Neural cell (in vitro differentiated cells): ENCODE measurements at regions not wholly inside any gene's neighbourhood (a gene's known extent, or its start where the extent isn't known, plus 50 kb on each side); places are given as distances from the start of the nearest gene placed in this dataset.

Experiments
- H2AFZ ChIP-seq: fragments of 200-600, 300-800 bp; sonication (generic), shearing (Covaris generic); 2 replicates; pipeline ENCODE4 v1.6.0; 2014; ENCODE audit warnings: low read depth, mild to moderate bottlenecking, antibody characterized with exemption, low read length, moderate library complexity
- H3F3A ChIP-seq: fragments of 200-600 bp; shearing (Covaris generic); 2 replicates; pipeline ENCODE4 v1.6.1; 2016; ENCODE audit warnings: mild to moderate bottlenecking, moderate library complexity, mixed read lengths, antibody characterized with exemption, low read length; ENCODE audit not compliant: insufficient read depth, poor library complexity, severe bottlenecking
- H3K27ac ChIP-seq: fragments of 200-600, 300-800 bp; sonication (generic), shearing (Covaris generic); 2 replicates; pipeline ENCODE4 v1.5.1; 2014; ENCODE audit warnings: mild to moderate bottlenecking, low read length, moderate library complexity
- H3K27me3 ChIP-seq: fragments of 300-800, 200-600 bp; sonication (generic), shearing (Covaris generic); 2 replicates; pipeline ENCODE4 v1.6.0; 2014; ENCODE audit warnings: mild to moderate bottlenecking, low read depth, low read length, moderate library complexity; ENCODE audit not compliant: insufficient read depth
- H3K36me3 ChIP-seq: fragments of 300-800, 200-600 bp; sonication (generic), shearing (Covaris generic); 2 replicates; pipeline ENCODE4 v1.5.1; 2014; ENCODE audit warnings: mild to moderate bottlenecking, antibody characterized with exemption, low read length, moderate library complexity; ENCODE audit not compliant: insufficient read depth
- H3K4me2 ChIP-seq: fragments of 300-800, 200-600 bp; sonication (generic), shearing (Covaris generic); 2 replicates; pipeline ENCODE4 v1.6.0; 2014; ENCODE audit warnings: mild to moderate bottlenecking, low read length
- H3K4me3 ChIP-seq: fragments of 300-800, 200-600 bp; sonication (generic), shearing (Covaris generic); 2 replicates; pipeline ENCODE4 v1.5.1; 2014; ENCODE audit warnings: mild to moderate bottlenecking, low read length, moderate library complexity
- H3K79me2 ChIP-seq: fragments of 200-600 bp; shearing (Covaris generic); replicated peaks from 2 replicates; pipeline ENCODE4 v1.6.0; 2014; ENCODE audit warnings: mild to moderate bottlenecking, low read length, moderate library complexity; ENCODE audit not compliant: insufficient read depth
- H3K9ac ChIP-seq: fragments of 300-800, 200-600 bp; sonication (generic), shearing (Covaris generic); 2 replicates; pipeline ENCODE4 v1.6.1; 2016; ENCODE audit warnings: mild to moderate bottlenecking, low read length, mixed read lengths
- H3K9me2 ChIP-seq: fragments of 200-600 bp; shearing (Covaris generic); 2 replicates; pipeline ENCODE4 v1.6.1; 2016; ENCODE audit warnings: mild to moderate bottlenecking, low read length, mixed read lengths; ENCODE audit not compliant: insufficient read depth
- H3K9me3 ChIP-seq: fragments of 200-600, 300-800 bp; sonication (generic), shearing (Covaris generic); 2 replicates; pipeline ENCODE4 v1.6.1; 2016; ENCODE audit warnings: mild to moderate bottlenecking, mixed run types, low read length, moderate library complexity, mixed read lengths
- H4K20me1 ChIP-seq: fragments of 200-600 bp; shearing (Covaris generic); 2 replicates; pipeline ENCODE4 v1.6.1; 2016; ENCODE audit warnings: mild to moderate bottlenecking, mixed run types; ENCODE audit not compliant: insufficient read depth
- EP300 ChIP-seq: fragments of 450-650 bp; conservative IDR thresholded peaks from 2 replicates; pipeline ENCODE4 v1.6.1; 2014; ENCODE audit warnings: antibody characterized with exemption, mild to moderate bottlenecking, moderate library complexity; ENCODE audit not compliant: poor library complexity, severe bottlenecking
- EZH2 ChIP-seq: fragments of 200-600, 300-800 bp; shearing (Covaris generic), sonication (generic); IDR thresholded peaks from 2 replicates; pipeline ENCODE4 v1.6.1; 2014; ENCODE audit warnings: antibody characterized with exemption, low read length, borderline replicate concordance, mild to moderate bottlenecking; ENCODE audit not compliant: insufficient read depth, poor library complexity, severe bottlenecking
- MXI1 ChIP-seq: fragments of 450-650 bp; conservative IDR thresholded peaks from 2 replicates; pipeline ENCODE4 v1.6.1; 2014; ENCODE audit warnings: antibody characterized with exemption, mild to moderate bottlenecking; ENCODE audit not compliant: poor library complexity, severe bottlenecking
- POLR2AphosphoS5 ChIP-seq: IDR thresholded peaks from 2 replicates; pipeline ENCODE4 v1.6.1; 2012
- RAD21 ChIP-seq: fragments of 450-650 bp; conservative IDR thresholded peaks from 2 replicates; pipeline ENCODE4 v1.6.1; 2014; ENCODE audit warnings: antibody characterized with exemption, mild to moderate bottlenecking, moderate library complexity
- SMC3 ChIP-seq: fragments of 450-650 bp; conservative IDR thresholded peaks from 2 replicates; pipeline ENCODE4 v1.6.1; 2014; ENCODE audit warnings: antibody characterized with exemption, mild to moderate bottlenecking, moderate library complexity; ENCODE audit not compliant: poor library complexity
- TAF1 ChIP-seq: IDR thresholded peaks from 2 replicates; pipeline ENCODE4 v1.6.1; 2012; ENCODE audit warnings: low read depth
- TF ChIP-seq, protein P1 (sequence below): IDR thresholded peaks from 2 replicates; pipeline ENCODE4 v1.6.1; 2012; ENCODE audit warnings: borderline replicate concordance
- TF ChIP-seq, protein P2 (sequence below): fragments of 450-650 bp; IDR thresholded peaks from 2 replicates; pipeline ENCODE4 v1.5.1; 2014; ENCODE audit warnings: antibody characterized with exemption, mild to moderate bottlenecking, moderate library complexity; ENCODE audit not compliant: poor library complexity, severe bottlenecking

DNA sequence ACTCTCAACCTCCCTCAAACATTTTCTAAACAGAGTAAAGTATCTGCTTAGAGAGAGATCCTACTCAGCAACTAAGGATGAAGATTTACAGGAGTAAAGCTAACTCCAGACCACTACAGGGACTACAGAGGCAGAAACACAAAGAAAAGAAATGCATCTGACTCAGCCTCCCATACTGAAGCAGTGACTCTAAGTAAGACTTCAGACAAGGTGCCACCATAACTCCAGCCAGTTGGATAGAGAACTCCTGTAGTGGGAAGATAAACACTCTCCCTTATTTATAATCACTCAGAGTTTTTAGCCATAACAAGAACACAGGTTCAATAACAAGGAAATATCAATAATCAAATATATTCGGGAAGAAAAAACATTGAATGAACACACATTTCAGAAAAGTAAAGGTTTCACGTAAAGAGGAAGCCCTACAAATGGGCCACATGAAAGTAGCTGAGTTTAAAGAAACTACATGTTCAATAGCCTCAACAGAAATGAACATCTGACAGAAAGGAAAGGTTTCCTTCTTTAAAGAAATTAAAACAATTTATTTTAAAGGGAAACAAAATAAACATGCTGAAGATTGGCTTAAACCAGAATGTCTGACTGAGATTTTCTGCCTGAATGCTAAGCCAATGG is 519.9 kb downstream of the KCNJ3 start:
- no peaks in the 10 kb centered on the region for H3K27me3 ChIP-seq
- H2AFZ ChIP-seq: no peak overlapping the region
- no peaks in the 10 kb centered on the region for H3K9me2 ChIP-seq
- H3K4me3 ChIP-seq: no peak overlapping the region
- H3K4me2 ChIP-seq: no peak overlapping the region
- H3K9me3 ChIP-seq: no peaks in the 10 kb centered on the region
- no peaks in the 10 kb centered on the region for H3F3A ChIP-seq
- H4K20me1 ChIP-seq: no peaks in the 10 kb centered on the region
- no peak overlapping the region for H3K9ac ChIP-seq
- TF ChIP-seq POLR2AphosphoS5: no peak
- TF ChIP-seq TAF1: no peak
- TF ChIP-seq MXI1: no peak
- TF ChIP-seq, protein P1, sequence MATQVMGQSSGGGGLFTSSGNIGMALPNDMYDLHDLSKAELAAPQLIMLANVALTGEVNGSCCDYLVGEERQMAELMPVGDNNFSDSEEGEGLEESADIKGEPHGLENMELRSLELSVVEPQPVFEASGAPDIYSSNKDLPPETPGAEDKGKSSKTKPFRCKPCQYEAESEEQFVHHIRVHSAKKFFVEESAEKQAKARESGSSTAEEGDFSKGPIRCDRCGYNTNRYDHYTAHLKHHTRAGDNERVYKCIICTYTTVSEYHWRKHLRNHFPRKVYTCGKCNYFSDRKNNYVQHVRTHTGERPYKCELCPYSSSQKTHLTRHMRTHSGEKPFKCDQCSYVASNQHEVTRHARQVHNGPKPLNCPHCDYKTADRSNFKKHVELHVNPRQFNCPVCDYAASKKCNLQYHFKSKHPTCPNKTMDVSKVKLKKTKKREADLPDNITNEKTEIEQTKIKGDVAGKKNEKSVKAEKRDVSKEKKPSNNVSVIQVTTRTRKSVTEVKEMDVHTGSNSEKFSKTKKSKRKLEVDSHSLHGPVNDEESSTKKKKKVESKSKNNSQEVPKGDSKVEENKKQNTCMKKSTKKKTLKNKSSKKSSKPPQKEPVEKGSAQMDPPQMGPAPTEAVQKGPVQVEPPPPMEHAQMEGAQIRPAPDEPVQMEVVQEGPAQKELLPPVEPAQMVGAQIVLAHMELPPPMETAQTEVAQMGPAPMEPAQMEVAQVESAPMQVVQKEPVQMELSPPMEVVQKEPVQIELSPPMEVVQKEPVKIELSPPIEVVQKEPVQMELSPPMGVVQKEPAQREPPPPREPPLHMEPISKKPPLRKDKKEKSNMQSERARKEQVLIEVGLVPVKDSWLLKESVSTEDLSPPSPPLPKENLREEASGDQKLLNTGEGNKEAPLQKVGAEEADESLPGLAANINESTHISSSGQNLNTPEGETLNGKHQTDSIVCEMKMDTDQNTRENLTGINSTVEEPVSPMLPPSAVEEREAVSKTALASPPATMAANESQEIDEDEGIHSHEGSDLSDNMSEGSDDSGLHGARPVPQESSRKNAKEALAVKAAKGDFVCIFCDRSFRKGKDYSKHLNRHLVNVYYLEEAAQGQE: no peak
- no peak for TF ChIP-seq RAD21
- TF ChIP-seq, protein P2, sequence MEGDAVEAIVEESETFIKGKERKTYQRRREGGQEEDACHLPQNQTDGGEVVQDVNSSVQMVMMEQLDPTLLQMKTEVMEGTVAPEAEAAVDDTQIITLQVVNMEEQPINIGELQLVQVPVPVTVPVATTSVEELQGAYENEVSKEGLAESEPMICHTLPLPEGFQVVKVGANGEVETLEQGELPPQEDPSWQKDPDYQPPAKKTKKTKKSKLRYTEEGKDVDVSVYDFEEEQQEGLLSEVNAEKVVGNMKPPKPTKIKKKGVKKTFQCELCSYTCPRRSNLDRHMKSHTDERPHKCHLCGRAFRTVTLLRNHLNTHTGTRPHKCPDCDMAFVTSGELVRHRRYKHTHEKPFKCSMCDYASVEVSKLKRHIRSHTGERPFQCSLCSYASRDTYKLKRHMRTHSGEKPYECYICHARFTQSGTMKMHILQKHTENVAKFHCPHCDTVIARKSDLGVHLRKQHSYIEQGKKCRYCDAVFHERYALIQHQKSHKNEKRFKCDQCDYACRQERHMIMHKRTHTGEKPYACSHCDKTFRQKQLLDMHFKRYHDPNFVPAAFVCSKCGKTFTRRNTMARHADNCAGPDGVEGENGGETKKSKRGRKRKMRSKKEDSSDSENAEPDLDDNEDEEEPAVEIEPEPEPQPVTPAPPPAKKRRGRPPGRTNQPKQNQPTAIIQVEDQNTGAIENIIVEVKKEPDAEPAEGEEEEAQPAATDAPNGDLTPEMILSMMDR: no peak
- TF ChIP-seq EZH2: no peak
- no peak for TF ChIP-seq SMC3
- TF ChIP-seq EP300: no peak
- H3K27ac ChIP-seq: no peak overlapping the region
- H3K36me3 ChIP-seq: no peaks in the 10 kb centered on the region
- H3K79me2 ChIP-seq: no peaks in the 10 kb centered on the region

DNA sequence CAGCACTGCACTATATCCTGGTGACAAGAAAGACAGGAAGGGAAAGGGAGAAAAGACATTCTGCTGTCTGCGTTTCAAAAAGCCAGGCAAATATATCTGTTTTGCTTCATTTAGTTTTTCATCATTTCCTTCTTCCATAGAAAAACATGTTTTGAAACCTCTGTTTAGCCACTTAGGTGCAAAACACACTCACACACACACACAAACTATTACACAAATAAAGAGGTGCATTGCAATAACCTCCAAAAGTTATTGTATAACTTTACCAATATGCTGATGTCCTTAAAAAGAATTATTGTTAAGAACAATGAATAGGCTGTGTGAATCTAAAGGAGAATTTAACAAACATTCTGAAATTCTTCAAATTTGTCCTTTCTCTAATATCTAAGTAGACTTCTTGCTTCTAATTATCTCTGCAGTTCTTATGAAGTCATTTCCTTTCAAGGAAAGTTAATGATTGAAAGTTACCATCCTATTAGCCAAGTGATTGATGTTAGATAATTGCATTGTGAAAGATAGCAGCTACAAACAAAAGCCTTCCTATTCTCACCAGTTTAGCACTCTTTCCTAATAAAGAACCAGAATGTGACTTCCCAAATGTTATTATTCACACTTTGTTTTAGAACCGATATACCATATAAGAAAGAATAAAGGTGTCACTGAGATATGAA is 516.7 kb downstream of the KCNJ3 start:
- TF ChIP-seq RAD21 (no peak), MXI1 (no peak), EP300 (no peak), EZH2 (no peak), TAF1 (no peak), SMC3 (no peak), POLR2AphosphoS5 (no peak)
- TF ChIP-seq, protein P2: no peak
- TF ChIP-seq, protein P1: no peak
- Histone ChIP-seq H2AFZ (no peak overlapping the region), H3K27ac (no peak overlapping the region), H3F3A (no peaks in the 10 kb centered on the region), H4K20me1 (no peaks in the 10 kb centered on the region), H3K9me3 (no peaks in the 10 kb centered on the region), H3K4me3 (no peak overlapping the region), H3K9me2 (no peaks in the 10 kb centered on the region), H3K4me2 (no peak overlapping the region), H3K27me3 (no peaks in the 10 kb centered on the region), H3K9ac (no peak overlapping the region), H3K79me2 (no peaks in the 10 kb centered on the region), H3K36me3 (no peaks in the 10 kb centered on the region)
